Choroid plexus epithelial cell (primary cell): ENCODE measurements at regions not wholly inside any gene's neighbourhood (a gene's known extent, or its start where the extent isn't known, plus 50 kb on each side); places are given as distances from the start of the nearest gene placed in this dataset.

Experiments
- DNase-seq: peaks from one replicate; pipeline ENCODE4 v3.0.0-alpha.2; 2010; ENCODE audit warnings: low read depth
- H3K4me3 ChIP-seq: 2 replicates; pipeline ENCODE4 v1.5.1; 2011; ENCODE audit warnings: low read depth, mild to moderate bottlenecking, control low read depth, low read length, moderate library complexity
- TF ChIP-seq, protein P1 (sequence below): conservative IDR thresholded peaks from 2 replicates; pipeline ENCODE4 v1.5.1; 2011; ENCODE audit warnings: low read depth, mild to moderate bottlenecking, control low read depth, inconsistent platforms, low read length, moderate library complexity

DNA sequence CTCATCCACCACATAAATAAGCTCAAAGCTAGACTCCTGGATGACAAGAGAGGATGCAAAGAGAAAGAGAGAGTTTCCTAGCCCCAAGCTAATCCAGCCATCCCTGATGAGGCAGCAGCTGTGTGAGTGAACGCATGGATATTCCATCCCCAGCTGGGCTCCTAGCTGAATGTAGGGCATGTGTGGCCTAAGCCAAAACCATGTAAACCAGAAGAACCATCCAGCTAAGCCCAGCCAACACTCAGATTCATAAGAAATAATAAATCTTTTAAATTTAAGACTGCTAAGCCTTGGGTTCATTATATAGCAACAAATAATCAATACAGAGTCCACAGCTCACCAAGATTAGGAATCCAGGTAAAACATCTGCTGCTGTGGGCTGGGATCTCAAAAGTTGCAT lies 94.3 kb downstream of the TNFAIP2 start:
- TF ChIP-seq, protein P1, sequence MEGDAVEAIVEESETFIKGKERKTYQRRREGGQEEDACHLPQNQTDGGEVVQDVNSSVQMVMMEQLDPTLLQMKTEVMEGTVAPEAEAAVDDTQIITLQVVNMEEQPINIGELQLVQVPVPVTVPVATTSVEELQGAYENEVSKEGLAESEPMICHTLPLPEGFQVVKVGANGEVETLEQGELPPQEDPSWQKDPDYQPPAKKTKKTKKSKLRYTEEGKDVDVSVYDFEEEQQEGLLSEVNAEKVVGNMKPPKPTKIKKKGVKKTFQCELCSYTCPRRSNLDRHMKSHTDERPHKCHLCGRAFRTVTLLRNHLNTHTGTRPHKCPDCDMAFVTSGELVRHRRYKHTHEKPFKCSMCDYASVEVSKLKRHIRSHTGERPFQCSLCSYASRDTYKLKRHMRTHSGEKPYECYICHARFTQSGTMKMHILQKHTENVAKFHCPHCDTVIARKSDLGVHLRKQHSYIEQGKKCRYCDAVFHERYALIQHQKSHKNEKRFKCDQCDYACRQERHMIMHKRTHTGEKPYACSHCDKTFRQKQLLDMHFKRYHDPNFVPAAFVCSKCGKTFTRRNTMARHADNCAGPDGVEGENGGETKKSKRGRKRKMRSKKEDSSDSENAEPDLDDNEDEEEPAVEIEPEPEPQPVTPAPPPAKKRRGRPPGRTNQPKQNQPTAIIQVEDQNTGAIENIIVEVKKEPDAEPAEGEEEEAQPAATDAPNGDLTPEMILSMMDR: no peak
- DNase-seq: no peak
- H3K4me3 ChIP-seq: no peak overlapping the region

DNA sequence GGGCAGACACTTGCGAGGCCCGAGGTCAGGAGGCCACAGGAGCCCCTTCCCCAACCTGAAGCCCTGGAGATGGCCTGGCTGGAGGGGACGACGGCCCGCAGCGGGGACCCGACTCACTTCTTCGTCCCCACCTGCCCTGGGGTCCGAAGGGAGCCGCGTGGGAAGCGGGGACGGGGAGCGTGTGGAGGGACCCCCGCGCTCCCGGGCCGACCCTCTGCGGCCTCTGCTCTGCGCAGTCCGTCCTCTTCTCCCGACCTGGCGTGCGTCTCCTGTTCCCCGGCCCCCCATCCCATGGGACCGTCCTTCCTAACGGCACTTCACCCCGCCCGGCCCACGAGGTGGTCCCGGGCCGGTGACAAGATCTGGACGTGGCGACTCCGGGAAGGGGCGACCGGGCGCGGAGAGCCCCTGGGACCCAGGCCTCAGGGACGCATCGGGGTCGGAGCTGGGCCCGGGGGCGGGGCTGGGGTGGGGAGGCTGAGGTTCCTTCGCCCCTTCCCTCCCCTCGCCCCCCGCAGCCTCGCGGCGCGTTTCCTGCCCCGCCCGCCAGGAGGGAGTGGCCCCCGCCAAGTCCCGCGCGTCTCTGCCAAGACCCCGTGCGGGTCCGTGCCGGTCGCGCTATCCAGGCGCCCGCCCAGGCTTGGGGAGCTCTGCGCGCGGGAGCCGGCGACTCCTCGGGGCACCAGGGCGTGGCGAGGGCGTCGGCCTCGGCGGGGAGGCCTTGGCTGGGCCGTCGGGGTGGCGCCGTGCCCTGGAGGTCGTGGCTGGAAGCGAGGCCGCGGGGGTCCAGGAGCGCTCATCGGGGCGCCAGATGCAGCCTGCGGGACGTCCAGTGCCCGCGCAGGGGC lies 97.1 kb downstream of the TNFAIP2 start:
- TF ChIP-seq, protein P1: no peak
- DNase-seq: no peak
- no peak overlapping the region for H3K4me3 ChIP-seq

DNA sequence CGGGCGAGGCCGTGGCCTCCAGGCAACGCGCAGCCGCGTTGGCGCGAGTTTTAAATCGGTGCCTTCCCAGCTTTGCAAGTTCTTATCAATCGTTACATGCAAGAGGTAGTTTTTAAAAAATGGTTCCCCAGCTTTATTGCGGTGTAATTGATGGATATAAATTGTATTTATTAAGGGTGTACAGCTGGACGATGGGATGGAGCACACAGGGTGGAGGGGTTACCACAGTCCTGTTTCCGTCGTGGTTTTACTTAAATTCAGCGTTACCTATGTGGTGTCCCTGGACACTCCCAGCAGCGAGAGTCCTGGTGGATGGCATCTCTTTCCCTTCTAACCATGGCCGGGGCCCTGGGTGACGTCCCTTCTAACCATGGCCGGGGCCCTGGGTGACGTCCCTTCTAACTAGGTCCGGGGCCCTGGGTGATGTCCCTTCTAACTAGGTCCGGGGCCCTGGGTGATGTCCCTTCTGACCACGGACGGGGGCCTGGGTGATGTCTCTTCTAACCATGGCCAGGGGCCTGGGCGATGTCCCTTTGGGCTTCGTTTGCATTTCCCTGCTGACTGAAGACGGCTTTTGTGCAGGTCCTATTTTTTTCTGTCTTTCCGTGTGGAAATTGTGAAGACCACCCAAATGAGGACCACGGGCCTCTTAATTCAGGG lies 97.9 kb downstream of the TNFAIP2 start:
- no peak overlapping the region for H3K4me3 ChIP-seq
- DNase-seq: no peak
- TF ChIP-seq, protein P1: no peak

DNA sequence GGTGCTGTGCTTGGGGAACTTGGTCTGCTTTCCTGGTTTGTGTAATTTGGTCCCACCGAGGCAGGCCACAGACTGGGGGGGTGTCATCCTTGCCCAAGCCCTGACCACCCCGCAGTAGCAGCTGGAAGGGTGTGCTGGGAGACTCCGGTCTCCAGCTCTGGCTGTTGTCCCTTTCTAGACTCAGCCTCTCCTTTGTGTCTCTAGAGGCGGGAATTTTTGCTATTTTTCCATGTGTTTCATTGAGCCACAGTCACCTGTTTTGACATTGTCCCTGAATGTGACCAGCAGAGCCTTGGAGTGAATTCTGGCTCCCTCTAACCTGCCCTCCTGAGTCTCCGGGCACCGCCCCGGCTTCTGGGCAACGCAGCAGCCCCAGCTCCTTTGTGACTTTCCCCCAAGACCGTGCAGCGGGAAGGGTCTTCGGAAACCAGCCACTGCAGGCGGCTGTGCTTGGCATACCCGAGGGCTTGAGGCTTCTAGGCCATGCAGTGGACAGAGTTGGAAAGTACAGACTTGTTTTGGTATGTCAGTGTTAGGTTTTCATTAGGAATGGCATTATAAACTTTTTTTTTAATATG lies 98.6 kb downstream of the TNFAIP2 start:
- TF ChIP-seq, protein P1: no peak
- no peak for DNase-seq
- H3K4me3 ChIP-seq: no peak overlapping the region

DNA sequence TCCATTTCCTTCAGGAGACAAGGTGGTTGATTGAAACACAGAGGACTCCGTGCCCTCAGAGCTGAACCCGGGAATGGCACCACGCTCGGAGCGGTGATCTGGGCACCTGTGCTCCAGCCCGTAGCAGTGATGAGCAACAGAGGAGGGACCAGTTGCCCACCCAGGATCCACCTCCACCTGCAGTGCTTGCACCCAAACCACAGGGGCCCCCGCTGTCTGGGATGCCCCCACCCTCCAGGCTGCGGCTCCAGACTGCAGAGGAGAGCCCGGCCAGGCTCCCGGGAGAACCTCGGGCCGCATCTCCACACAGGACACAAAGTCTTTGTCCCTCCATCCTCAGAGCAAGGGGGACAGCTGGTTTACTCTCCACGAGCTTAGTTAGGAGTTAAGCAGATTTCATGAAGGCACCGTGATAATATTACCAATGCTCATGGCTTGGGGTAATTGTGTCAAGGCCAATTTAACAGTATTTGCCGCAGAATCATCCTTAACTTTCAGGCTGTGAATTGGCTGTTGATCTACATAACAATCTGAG lies 100.6 kb downstream of the TNFAIP2 start:
- TF ChIP-seq, protein P1: no peak
- DNase-seq: no peak
- H3K4me3 ChIP-seq: no peak overlapping the region

DNA sequence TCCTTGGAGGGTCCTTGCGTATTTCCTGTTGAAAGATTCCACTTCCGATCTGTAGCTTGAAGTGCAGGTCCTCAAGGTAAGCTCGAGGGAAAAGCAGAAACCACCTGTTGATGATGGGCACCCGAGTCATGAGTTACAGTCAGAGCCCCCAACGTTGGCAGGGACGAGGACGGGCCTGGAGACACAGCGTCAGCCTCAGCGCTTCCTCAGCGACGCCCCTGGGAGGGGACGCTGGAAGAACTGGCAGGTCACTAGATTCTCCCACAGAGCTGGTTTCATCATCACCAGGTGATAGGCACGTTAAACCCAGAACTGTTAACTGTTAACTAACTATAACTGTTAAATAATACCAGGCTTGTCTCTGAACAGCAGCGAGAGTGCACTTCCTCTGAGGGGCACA lies 101.8 kb downstream of the TNFAIP2 start:
- no peak for DNase-seq
- H3K4me3 ChIP-seq: no peak overlapping the region
- TF ChIP-seq, protein P1: no peak
